HG03097 (cell line): ENCODE measurements at regions not wholly inside any gene's neighbourhood (a gene's known extent, or its start where the extent isn't known, plus 50 kb on each side); places are given as distances from the start of the nearest gene placed in this dataset.

ENCODE experiments used
- ATAC-seq: cut with Tn5 transposase; IDR thresholded peaks from one replicate; pipeline ENCODE4 v1.9.1; 2021; ENCODE audit not compliant: unreplicated experiment, low FRiP score

GRCh38 chr15:70293591-70294470, 196.1 kb upstream of the TLE3 start:
- ATAC-seq: no peak

- no peak for ATAC-seq
Observed at GRCh38 chr15:70293138-70293537, 195.4 kb upstream of the TLE3 start.

- ATAC-seq: no peak
Observed at GRCh38 chr15:70292076-70292760, 194.5 kb upstream of the TLE3 start.

GRCh38 chr15:70291305-70292075, 193.8 kb upstream of the TLE3 start:
- no peak for ATAC-seq

- no peak for ATAC-seq
Observed at GRCh38 chr15:70290708-70291107, 193.0 kb upstream of the TLE3 start.

GRCh38 chr15:70289191-70289955, 191.7 kb upstream of the TLE3 start:
- ATAC-seq: no peak

GRCh38 chr15:70286113-70286806, 188.5 kb upstream of the TLE3 start:
- no peak for ATAC-seq

- no peak for ATAC-seq
Observed at GRCh38 chr15:70284438-70285214, 186.9 kb upstream of the TLE3 start.

GRCh38 chr15:70283511-70283910, 185.8 kb upstream of the TLE3 start:
- no peak for ATAC-seq

- ATAC-seq: no peak
Observed at GRCh38 chr15:70281811-70282307, 184.1 kb upstream of the TLE3 start.

- ATAC-seq: no peak
Observed at GRCh38 chr15:70281261-70281810, 183.6 kb upstream of the TLE3 start.

- ATAC-seq: no peak
Observed at GRCh38 chr15:70280781-70281180, 183.1 kb upstream of the TLE3 start.

GRCh38 chr15:70279096-70279495, 181.4 kb upstream of the TLE3 start:
- ATAC-seq: no peak

GRCh38 chr15:70278644-70279043, 180.9 kb upstream of the TLE3 start:
- ATAC-seq: no peak

GRCh38 chr15:70277556-70277955, 179.8 kb upstream of the TLE3 start:
- no peak for ATAC-seq

- ATAC-seq: no peak
Observed at GRCh38 chr15:70276401-70276800, 178.7 kb upstream of the TLE3 start.

GRCh38 chr15:70275461-70276138, 177.9 kb upstream of the TLE3 start:
- ATAC-seq: no peak

- no peak for ATAC-seq
Observed at GRCh38 chr15:70274908-70275307, 177.2 kb upstream of the TLE3 start.
